A673 (cell line): ENCODE measurements at regions not wholly inside any gene's neighbourhood (a gene's known extent, or its start where the extent isn't known, plus 50 kb on each side); places are given as distances from the start of the nearest gene placed in this dataset.

Experiments used
- BruUV-seq: library from RNA; stranded (reverse); fragments of 400-500 nt; replicated peaks from 2 replicates; lab custom pipeline; 2021; lab: Mats Ljungman, UMichigan
- CTCF ChIA-PET: fragments of 300-600 bp; sonication (Branson Sonifier 250); formaldehyde crosslinking; loops from one replicate; lab custom pipeline; 2022; ENCODE audit warnings: antibody characterized with exemption; lab: Charles Lee
- POLR2A ChIA-PET: fragments of 300-600 bp; sonication (Branson Sonifier 250); formaldehyde crosslinking; loops from one replicate; lab custom pipeline; 2022; ENCODE audit warnings: antibody characterized with exemption; ENCODE audit not compliant: low non-redundant PET; lab: Charles Lee
- DNase-seq: peaks from one replicate; pipeline ENCODE4 v3.0.0-alpha.2; 2015; ENCODE audit warnings: low spot score
- H3K27ac ChIP-seq: fragments of 200-600 bp; sonication (generic); 2 replicates; pipeline ENCODE4 v1.5.1; 2016; ENCODE audit warnings: mixed run types, low read depth, mild to moderate bottlenecking, mixed read lengths, antibody characterized with exemption, low read length; ENCODE audit not compliant: poor library complexity, severe bottlenecking
- H3K27me3 ChIP-seq: fragments of 200-600 bp; sonication (generic); replicated peaks from 2 replicates; pipeline ENCODE4 v1.6.1; 2017; ENCODE audit warnings: mixed run types, low read depth, mild to moderate bottlenecking, mixed read lengths, antibody characterized with exemption, low read length; ENCODE audit not compliant: insufficient read depth, poor library complexity
- H3K36me3 ChIP-seq: fragments of 200-600 bp; sonication (generic); 2 replicates; pipeline ENCODE4 v1.6.1; 2016; ENCODE audit warnings: mixed run types, mild to moderate bottlenecking, mixed read lengths, antibody characterized with exemption, low read length; ENCODE audit not compliant: insufficient read depth, poor library complexity, severe bottlenecking
- H3K4me1 ChIP-seq: fragments of 200-600 bp; sonication (generic); 2 replicates; pipeline ENCODE4 v1.6.1; 2017; ENCODE audit warnings: mixed run types, mild to moderate bottlenecking, mixed read lengths, antibody characterized with exemption, low read length; ENCODE audit not compliant: insufficient read depth, poor library complexity, severe bottlenecking
- H3K4me3 ChIP-seq: fragments of 200-600 bp; sonication (generic); 2 replicates; pipeline ENCODE4 v1.5.1; 2016; ENCODE audit warnings: low read depth, mixed run types, mild to moderate bottlenecking, mixed read lengths, low read length; ENCODE audit not compliant: poor library complexity, severe bottlenecking
- H3K9me3 ChIP-seq: fragments of 200-600 bp; sonication (generic); 2 replicates; pipeline ENCODE4 v1.6.1; 2016; ENCODE audit warnings: mixed run types, low read depth, mild to moderate bottlenecking, mixed read lengths, antibody characterized with exemption, low read length; ENCODE audit not compliant: poor library complexity, severe bottlenecking
- CTCF ChIP-seq: fragments of 300-800, 200-600 bp; sonication (generic); conservative IDR thresholded peaks from 2 replicates; pipeline ENCODE4 v1.5.1; 2017; ENCODE audit warnings: low read depth, mild to moderate bottlenecking, antibody characterized with exemption, low read length, moderate library complexity, mixed read lengths
- EZH2 ChIP-seq: fragments of 200-600 bp; sonication (generic); IDR thresholded peaks from 2 replicates; pipeline ENCODE4 v1.6.1; 2017; ENCODE audit warnings: borderline replicate concordance, low read depth, mild to moderate bottlenecking, mixed read lengths, antibody characterized with exemption, low read length; ENCODE audit not compliant: poor library complexity, severe bottlenecking
- intact Hi-C: fragments of 100-400 bp; cut with micrococcal nuclease; formaldehyde crosslinking; loops from one replicate; pipeline ENCODE4 v1.10.0; 2022; ENCODE audit not compliant: unreplicated experiment

GRCh38 chr4:137631605-137632004 lies 99.3 kb upstream of the PCDH18 start:
- Histone ChIP-seq H3K9me3 (peaks cover 9% of the 10 kb centered on the region), H3K27ac (no peak overlapping the region), H3K27me3 (no peaks in the 10 kb centered on the region), H3K4me1 (peaks cover 22% of the 10 kb centered on the region), H3K4me3 (no peak overlapping the region), H3K36me3 (no peaks in the 10 kb centered on the region)
- DNase-seq: no peak
- ChIA-PET POLR2A (no interaction called here), CTCF (no interaction called here)
- BruUV-seq: no TSS peak
- TF ChIP-seq EZH2 (no peak), CTCF (no peak)
- intact Hi-C loops: no loop called here

- ChIA-PET CTCF (no interaction called here), POLR2A (no interaction called here)
- Histone ChIP-seq H3K4me1 (peaks cover 11% of the 10 kb centered on the region), H3K36me3 (no peaks in the 10 kb centered on the region), H3K27ac (no peak overlapping the region), H3K27me3 (no peaks in the 10 kb centered on the region), H3K4me3 (no peak overlapping the region), H3K9me3 (peaks cover 9% of the 10 kb centered on the region)
- BruUV-seq: no TSS peak
- DNase-seq: no peak
- intact Hi-C loops: no loop called here
- TF ChIP-seq EZH2 (no peak), CTCF (no peak)
Measured at GRCh38 chr4:137630252-137630651, 98.0 kb upstream of the PCDH18 start.

GRCh38 chr4:137627739-137628460 lies 95.6 kb upstream of the PCDH18 start:
- Histone ChIP-seq H3K4me3 (no peak overlapping the region), H3K9me3 (peaks cover 9% of the 10 kb centered on the region), H3K4me1 (no peaks in the 10 kb centered on the region), H3K27me3 (no peaks in the 10 kb centered on the region), H3K27ac (no peak overlapping the region), H3K36me3 (no peaks in the 10 kb centered on the region)
- BruUV-seq: no TSS peak
- intact Hi-C loops: no loop called here
- ChIA-PET POLR2A (no interaction called here), CTCF (no interaction called here)
- TF ChIP-seq CTCF (no peak), EZH2 (no peak)
- DNase-seq: no peak
